ENCODE measurements at regions not wholly inside any gene's neighbourhood (a gene's known extent, or its start where the extent isn't known, plus 50 kb on each side); places are given as distances from the start of the nearest gene placed in this dataset.

GRCh38 chr11:34783816-34784317 is 132.3 kb downstream of the APIP start (continued):
- TF ChIP-seq, protein P1, sequence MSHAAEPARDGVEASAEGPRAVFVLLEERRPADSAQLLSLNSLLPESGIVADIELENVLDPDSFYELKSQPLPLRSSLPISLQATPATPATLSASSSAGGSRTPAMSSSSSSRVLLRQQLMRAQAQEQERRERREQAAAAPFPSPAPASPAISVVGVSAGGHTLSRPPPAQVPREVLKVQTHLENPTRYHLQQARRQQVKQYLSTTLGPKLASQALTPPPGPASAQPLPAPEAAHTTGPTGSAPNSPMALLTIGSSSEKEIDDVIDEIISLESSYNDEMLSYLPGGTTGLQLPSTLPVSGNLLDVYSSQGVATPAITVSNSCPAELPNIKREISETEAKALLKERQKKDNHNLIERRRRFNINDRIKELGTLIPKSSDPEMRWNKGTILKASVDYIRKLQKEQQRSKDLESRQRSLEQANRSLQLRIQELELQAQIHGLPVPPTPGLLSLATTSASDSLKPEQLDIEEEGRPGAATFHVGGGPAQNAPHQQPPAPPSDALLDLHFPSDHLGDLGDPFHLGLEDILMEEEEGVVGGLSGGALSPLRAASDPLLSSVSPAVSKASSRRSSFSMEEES (CRISPR knock-in tag; IDR thresholded peaks at IDR 0.05): peak; percentile 98
- no peak; the same call in 1 of the 2 replicates for TF ChIP-seq FOXK1 (CRISPR knock-in tag; IDR thresholded peaks at IDR 0.05; ENCODE audit: borderline replicate concordance, low read depth)
- TF ChIP-seq ZNF30 (CRISPR knock-in tag; IDR thresholded peaks at IDR 0.05): no peak
- TF ChIP-seq, protein P2, sequence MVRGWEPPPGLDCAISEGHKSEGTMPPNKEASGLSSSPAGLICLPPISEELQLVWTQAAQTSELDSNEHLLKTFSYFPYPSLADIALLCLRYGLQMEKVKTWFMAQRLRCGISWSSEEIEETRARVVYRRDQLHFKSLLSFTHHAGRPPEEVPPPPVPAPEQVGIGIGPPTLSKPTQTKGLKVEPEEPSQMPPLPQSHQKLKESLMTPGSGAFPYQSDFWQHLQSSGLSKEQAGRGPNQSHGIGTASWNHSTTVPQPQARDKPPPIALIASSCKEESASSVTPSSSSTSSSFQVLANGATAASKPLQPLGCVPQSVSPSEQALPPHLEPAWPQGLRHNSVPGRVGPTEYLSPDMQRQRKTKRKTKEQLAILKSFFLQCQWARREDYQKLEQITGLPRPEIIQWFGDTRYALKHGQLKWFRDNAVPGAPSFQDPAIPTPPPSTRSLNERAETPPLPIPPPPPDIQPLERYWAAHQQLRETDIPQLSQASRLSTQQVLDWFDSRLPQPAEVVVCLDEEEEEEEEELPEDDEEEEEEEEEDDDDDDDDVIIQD (CRISPR knock-in tag; IDR thresholded peaks at IDR 0.05; ENCODE audit: low read depth): peak; percentile 67
- peak; percentile 33 for TF ChIP-seq XRCC5 (optimal IDR thresholded peaks at IDR 0.05; ENCODE audit: low read length)
- TF ChIP-seq, protein P3, sequence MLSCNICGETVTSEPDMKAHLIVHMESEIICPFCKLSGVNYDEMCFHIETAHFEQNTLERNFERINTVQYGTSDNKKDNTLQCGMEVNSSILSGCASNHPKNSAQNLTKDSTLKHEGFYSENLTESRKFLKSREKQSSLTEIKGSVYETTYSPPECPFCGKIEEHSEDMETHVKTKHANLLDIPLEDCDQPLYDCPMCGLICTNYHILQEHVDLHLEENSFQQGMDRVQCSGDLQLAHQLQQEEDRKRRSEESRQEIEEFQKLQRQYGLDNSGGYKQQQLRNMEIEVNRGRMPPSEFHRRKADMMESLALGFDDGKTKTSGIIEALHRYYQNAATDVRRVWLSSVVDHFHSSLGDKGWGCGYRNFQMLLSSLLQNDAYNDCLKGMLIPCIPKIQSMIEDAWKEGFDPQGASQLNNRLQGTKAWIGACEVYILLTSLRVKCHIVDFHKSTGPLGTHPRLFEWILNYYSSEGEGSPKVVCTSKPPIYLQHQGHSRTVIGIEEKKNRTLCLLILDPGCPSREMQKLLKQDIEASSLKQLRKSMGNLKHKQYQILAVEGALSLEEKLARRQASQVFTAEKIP (CRISPR knock-in tag; IDR thresholded peaks at IDR 0.05; ENCODE audit: borderline replicate concordance): no peak
- TF ChIP-seq STAT5B (CRISPR knock-in tag; IDR thresholded peaks at IDR 0.05): 0 out of 2 replicates have a peak, but pooled peaks have one; percentile 26
- peak; percentile 71 for TF ChIP-seq ONECUT2 (CRISPR knock-in tag; IDR thresholded peaks at IDR 0.05)
- TF ChIP-seq ZFP1 (CRISPR knock-in tag; IDR thresholded peaks at IDR 0.05): peak; percentile 47; the same call in 1 of the 2 replicates
- TF ChIP-seq PITX1 (CRISPR knock-in tag; IDR thresholded peaks at IDR 0.05): peak; percentile 42; the same call in 1 of the 2 replicates
- peak; percentile 93 for TF ChIP-seq SALL1 (CRISPR knock-in tag; IDR thresholded peaks at IDR 0.05)
- no peak for TF ChIP-seq NPAS2 (CRISPR knock-in tag; IDR thresholded peaks at IDR 0.05; ENCODE audit: borderline replicate concordance)
- TF ChIP-seq POLR2A (IDR thresholded peaks at IDR 0.05; ENCODE audit: insufficient read depth in 1 of 2, low read depth in 2 of 2, low read length in 2 of 2): peak in 1 of 2 experiments; percentile 36; a peak in 1 of 4 replicates
- peak; percentile 80; the same call in 1 of the 2 replicates for TF ChIP-seq ATF2 (CRISPR knock-in tag; IDR thresholded peaks at IDR 0.05)
- peak; percentile 59; the same call in 1 of the 2 replicates for TF ChIP-seq ETV5 (CRISPR knock-in tag; IDR thresholded peaks at IDR 0.05; ENCODE audit: borderline replicate concordance)
- no peak for TF ChIP-seq MBNL3 (CRISPR knock-in tag; conservative IDR thresholded peaks at IDR 0.05)
- TF ChIP-seq, protein P4, sequence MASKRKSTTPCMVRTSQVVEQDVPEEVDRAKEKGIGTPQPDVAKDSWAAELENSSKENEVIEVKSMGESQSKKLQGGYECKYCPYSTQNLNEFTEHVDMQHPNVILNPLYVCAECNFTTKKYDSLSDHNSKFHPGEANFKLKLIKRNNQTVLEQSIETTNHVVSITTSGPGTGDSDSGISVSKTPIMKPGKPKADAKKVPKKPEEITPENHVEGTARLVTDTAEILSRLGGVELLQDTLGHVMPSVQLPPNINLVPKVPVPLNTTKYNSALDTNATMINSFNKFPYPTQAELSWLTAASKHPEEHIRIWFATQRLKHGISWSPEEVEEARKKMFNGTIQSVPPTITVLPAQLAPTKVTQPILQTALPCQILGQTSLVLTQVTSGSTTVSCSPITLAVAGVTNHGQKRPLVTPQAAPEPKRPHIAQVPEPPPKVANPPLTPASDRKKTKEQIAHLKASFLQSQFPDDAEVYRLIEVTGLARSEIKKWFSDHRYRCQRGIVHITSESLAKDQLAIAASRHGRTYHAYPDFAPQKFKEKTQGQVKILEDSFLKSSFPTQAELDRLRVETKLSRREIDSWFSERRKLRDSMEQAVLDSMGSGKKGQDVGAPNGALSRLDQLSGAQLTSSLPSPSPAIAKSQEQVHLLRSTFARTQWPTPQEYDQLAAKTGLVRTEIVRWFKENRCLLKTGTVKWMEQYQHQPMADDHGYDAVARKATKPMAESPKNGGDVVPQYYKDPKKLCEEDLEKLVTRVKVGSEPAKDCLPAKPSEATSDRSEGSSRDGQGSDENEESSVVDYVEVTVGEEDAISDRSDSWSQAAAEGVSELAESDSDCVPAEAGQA (IDR thresholded peaks at IDR 0.05; ENCODE audit: low read depth): no peak
- TF ChIP-seq, protein P4 (CRISPR knock-in tag; IDR thresholded peaks at IDR 0.05; ENCODE audit: borderline replicate concordance): no peak
- peak; percentile 67; the same call in 1 of the 2 replicates for TF ChIP-seq NFIC (IDR thresholded peaks at IDR 0.05; ENCODE audit: low read length)
- TF ChIP-seq HOXD1 (CRISPR knock-in tag; IDR thresholded peaks at IDR 0.05): peak; percentile 83; the same call in 1 of the 2 replicates
